ENCODE measurements at regions not wholly inside any gene's neighbourhood (a gene's known extent, or its start where the extent isn't known, plus 50 kb on each side); places are given as distances from the start of the nearest gene placed in this dataset.
"Not testable (repeated sequence)": the region's sequence is repeated elsewhere in the genome, so short reads cannot be mapped to it uniquely, and the experiment has no call there.

GRCh38 chr9:102474357-102474756 lies 520.8 kb upstream of the CYLC2 start:
- Mint-ChIP-seq H3K9me3 (no peaks in the 10 kb centered on the region), H3K36me3 (ENCODE audit: low read depth) (no peaks in the 10 kb centered on the region), H3K4me1 (no peaks in the 10 kb centered on the region), H3K4me3 (no peak overlapping the region), H3K27ac (no peak overlapping the region), H3K27me3 (ENCODE audit: insufficient read depth) (no peaks in the 10 kb centered on the region)
- no peaks in the 10 kb centered on the region for H3K27me3 ChIP-seq (ENCODE audit: control insufficient read depth, insufficient read depth, low read length, poor library complexity, severe bottlenecking)
- H3K27ac ChIP-seq (ENCODE audit: low read depth, low read length) = no peak overlapping the region
- no peak for DNase-seq
- 74 to 75% methylated on average over 2 of the region's 2 CpGs for WGBS, 2 experiments (ENCODE audit: insufficient coverage in 1 of 2, insufficient read length in 1 of 2)
- no peaks in the 10 kb centered on the region for H3K36me3 ChIP-seq (ENCODE audit: control insufficient read depth, insufficient read depth, low read length)
- peaks cover 33% of the 10 kb centered on the region for H3K9me3 ChIP-seq (ENCODE audit: control insufficient read depth, low read length)
- no peak overlapping the region for H3K4me3 ChIP-seq (ENCODE audit: low read length)
- no peak for TF ChIP-seq CTCF (conservative IDR thresholded peaks at IDR 0.05)
- no peaks in the 10 kb centered on the region for H3K4me1 ChIP-seq (ENCODE audit: control insufficient read depth, insufficient read depth, low read length)
- no peak overlapping the region for H3K9ac ChIP-seq (ENCODE audit: extremely low read depth, low read length, poor library complexity, severe bottlenecking)

GRCh38 chr9:102469430-102469829 lies 525.7 kb upstream of the CYLC2 start:
- H3K4me1 ChIP-seq (ENCODE audit: control insufficient read depth, insufficient read depth, low read length); H3K27ac Mint-ChIP-seq; H3K27me3 Mint-ChIP-seq (ENCODE audit: insufficient read depth); H3K9ac ChIP-seq (ENCODE audit: extremely low read depth, low read length, poor library complexity, severe bottlenecking); H3K4me3 Mint-ChIP-seq; H3K4me3 ChIP-seq (ENCODE audit: low read length); H3K27ac ChIP-seq (ENCODE audit: low read depth, low read length); H3K36me3 Mint-ChIP-seq (ENCODE audit: low read depth); H3K36me3 ChIP-seq (ENCODE audit: control insufficient read depth, insufficient read depth, low read length); H3K27me3 ChIP-seq (ENCODE audit: control insufficient read depth, insufficient read depth, low read length, poor library complexity, severe bottlenecking); H3K9me3 Mint-ChIP-seq; H3K4me1 Mint-ChIP-seq; DNase-seq: not testable (repeated sequence)
- 82% methylated on average over 6 of the region's 7 CpGs; no CpG with 5 or more reads in 1 of the 2 experiments for WGBS, 2 experiments (ENCODE audit: insufficient coverage in 1 of 2, insufficient read length in 1 of 2)
- H3K9me3 ChIP-seq (ENCODE audit: control insufficient read depth, low read length) = peaks cover 41% of the 10 kb centered on the region

- TF ChIP-seq CTCF (conservative IDR thresholded peaks at IDR 0.05) = no peak
- Histone ChIP-seq H3K27me3 (ENCODE audit: control insufficient read depth, insufficient read depth, low read length, poor library complexity, severe bottlenecking) (no peaks in the 10 kb centered on the region), H3K36me3 (ENCODE audit: control insufficient read depth, insufficient read depth, low read length) (no peaks in the 10 kb centered on the region), H3K9ac (ENCODE audit: extremely low read depth, low read length, poor library complexity, severe bottlenecking) (no peak overlapping the region), H3K4me1 (ENCODE audit: control insufficient read depth, insufficient read depth, low read length) (no peaks in the 10 kb centered on the region), H3K27ac (ENCODE audit: low read depth, low read length) (no peak overlapping the region), H3K4me3 (ENCODE audit: low read length) (no peak overlapping the region), H3K9me3 (ENCODE audit: control insufficient read depth, low read length) (peaks cover 24% of the 10 kb centered on the region)
- Mint-ChIP-seq H3K27me3 (ENCODE audit: insufficient read depth) (peaks cover 2% of the 10 kb centered on the region), H3K27ac (no peak overlapping the region), H3K9me3 (no peaks in the 10 kb centered on the region), H3K36me3 (ENCODE audit: low read depth) (no peaks in the 10 kb centered on the region), H3K4me1 (peaks cover 15% of the 10 kb centered on the region), H3K4me3 (no peak overlapping the region)
- 71 to 80% methylated on average over 1 to 2 of the region's 2 CpGs for WGBS, 2 experiments (ENCODE audit: insufficient coverage in 1 of 2, insufficient read length in 1 of 2)
- DNase-seq = peak; percentile 56
Observed at GRCh38 chr9:102461156-102461819, 533.8 kb upstream of the CYLC2 start.

- H3K27me3 Mint-ChIP-seq (ENCODE audit: insufficient read depth) = no peaks in the 10 kb centered on the region
- H3K27ac ChIP-seq (ENCODE audit: low read depth, low read length) = no peak overlapping the region
- no peaks in the 10 kb centered on the region for H3K9me3 Mint-ChIP-seq
- H3K36me3 Mint-ChIP-seq (ENCODE audit: low read depth) = no peaks in the 10 kb centered on the region
- TF ChIP-seq CTCF (conservative IDR thresholded peaks at IDR 0.05) = no peak
- no peaks in the 10 kb centered on the region for H3K4me1 ChIP-seq (ENCODE audit: control insufficient read depth, insufficient read depth, low read length)
- peaks cover 15% of the 10 kb centered on the region for H3K9me3 ChIP-seq (ENCODE audit: control insufficient read depth, low read length)
- H3K27me3 ChIP-seq (ENCODE audit: control insufficient read depth, insufficient read depth, low read length, poor library complexity, severe bottlenecking) = no peaks in the 10 kb centered on the region
- no peaks in the 10 kb centered on the region for H3K36me3 ChIP-seq (ENCODE audit: control insufficient read depth, insufficient read depth, low read length)
- no peak for DNase-seq
- WGBS, 2 experiments (ENCODE audit: insufficient coverage in 1 of 2, insufficient read length in 1 of 2) = 71% methylated on average over 1 of the region's 1 CpG; no CpG with 5 or more reads in 1 of the 2 experiments
- no peak overlapping the region for H3K9ac ChIP-seq (ENCODE audit: extremely low read depth, low read length, poor library complexity, severe bottlenecking)
- no peak overlapping the region for H3K4me3 ChIP-seq (ENCODE audit: low read length)
- peaks cover 15% of the 10 kb centered on the region for H3K4me1 Mint-ChIP-seq
- H3K4me3 Mint-ChIP-seq = no peak overlapping the region
- H3K27ac Mint-ChIP-seq = no peak overlapping the region
Observed at GRCh38 chr9:102459828-102460227, 535.3 kb upstream of the CYLC2 start.
